NCI-H187 treated with DMSO at 0.1 percent for 48 hours (cell line): ENCODE measurements at regions not wholly inside any gene's neighbourhood (a gene's known extent, or its start where the extent isn't known, plus 50 kb on each side); places are given as distances from the start of the nearest gene placed in this dataset.
"Not testable (repeated sequence)": the region's sequence is repeated elsewhere in the genome, so short reads cannot be mapped to it uniquely, and the experiment has no call there.

Experiments
- DNase-seq: peaks from one replicate; lab custom pipeline; 2025; lab: John Stamatoyannopoulos, UW

DNA sequence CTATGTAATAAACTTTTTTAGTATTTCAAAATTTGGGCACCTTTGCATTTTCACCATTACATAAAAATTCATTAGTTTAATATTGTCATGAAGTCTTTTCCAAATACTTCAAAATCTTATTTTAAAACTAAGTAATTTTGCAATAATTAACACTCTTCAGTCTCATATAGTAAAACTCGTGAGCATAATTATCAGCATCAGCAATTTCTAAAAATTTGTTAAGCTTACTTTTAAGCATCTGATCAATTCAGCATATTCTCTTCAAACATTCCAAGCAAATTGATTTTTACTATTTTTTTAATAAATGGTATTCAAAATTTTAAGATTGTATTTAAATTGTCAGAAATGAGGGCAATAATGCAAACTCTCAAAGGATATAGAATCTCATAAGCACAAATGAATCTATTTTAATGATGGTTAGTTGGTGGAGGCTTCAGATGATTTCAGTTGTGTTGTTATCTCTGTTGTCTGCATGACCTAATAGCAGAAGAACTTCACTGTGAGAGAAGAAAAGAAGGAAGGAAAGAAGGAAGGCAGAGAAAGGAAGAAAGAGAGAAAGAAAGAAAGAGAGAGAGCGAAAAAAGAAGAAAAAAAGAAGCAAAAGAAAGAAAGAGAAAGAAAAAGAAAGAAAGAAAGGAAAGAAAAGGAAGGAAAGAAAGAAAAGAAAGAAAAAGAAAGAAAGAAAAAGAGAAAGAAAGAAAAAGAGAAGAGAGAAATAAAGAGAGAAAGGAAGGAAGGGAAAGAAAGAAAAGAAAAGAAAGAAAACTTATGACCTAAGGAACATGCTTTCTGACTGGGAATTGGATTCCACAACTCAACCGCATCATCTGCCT is 860.5 kb downstream of the NCAM2 start:
- no peak for DNase-seq

DNA sequence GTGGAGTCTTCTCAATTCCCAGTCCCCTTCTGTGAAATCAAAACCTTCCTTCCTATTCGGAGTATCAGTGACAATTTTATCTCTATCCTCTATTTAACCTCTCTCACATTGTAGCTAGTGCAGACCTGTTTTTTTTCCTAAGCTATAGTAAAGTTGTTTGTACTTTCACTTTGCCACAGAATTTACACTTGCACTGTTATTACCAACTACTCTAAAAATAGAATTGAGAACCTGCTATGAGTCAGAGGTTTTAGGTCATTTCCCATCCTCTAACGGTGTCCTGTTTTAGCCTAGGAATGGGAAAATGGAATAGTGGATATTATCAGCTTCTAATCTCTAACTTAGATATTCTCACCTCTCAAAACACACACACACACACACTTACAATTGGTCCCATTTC is 862.7 kb downstream of the NCAM2 start:
- DNase-seq, result no peak

DNA sequence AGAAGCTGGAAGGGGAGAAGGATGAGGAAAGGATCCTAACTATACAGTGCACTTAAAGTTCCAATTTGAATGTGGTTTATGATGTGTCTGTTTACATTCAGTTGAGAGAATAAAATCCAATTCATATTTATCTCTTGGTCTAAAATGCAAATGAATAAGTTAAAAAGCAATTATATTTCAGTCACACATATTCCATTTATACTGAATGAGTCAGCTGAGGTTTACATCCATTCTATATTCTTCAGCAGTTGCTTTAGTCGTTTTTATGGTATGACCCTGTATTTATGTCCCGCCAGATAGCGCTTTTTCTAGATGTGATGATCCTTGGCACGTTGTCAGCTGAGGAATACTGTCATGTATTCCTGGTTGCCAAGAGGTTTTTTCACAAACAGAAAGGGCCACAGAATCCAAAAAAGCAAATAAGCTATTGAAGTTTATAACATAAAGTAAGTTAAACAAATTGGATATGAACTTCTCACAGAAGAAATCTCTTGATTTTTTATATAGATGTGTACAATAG is 866.2 kb downstream of the NCAM2 start:
- DNase-seq, result no peak

- no peak for DNase-seq
These were observed 899.2 kb downstream of the NCAM2 start for GRCh38 chr21:21897275-21897883.

GRCh38 chr21:21898801-21899200 is 900.6 kb downstream of the NCAM2 start:
- DNase-seq, result no peak

DNA sequence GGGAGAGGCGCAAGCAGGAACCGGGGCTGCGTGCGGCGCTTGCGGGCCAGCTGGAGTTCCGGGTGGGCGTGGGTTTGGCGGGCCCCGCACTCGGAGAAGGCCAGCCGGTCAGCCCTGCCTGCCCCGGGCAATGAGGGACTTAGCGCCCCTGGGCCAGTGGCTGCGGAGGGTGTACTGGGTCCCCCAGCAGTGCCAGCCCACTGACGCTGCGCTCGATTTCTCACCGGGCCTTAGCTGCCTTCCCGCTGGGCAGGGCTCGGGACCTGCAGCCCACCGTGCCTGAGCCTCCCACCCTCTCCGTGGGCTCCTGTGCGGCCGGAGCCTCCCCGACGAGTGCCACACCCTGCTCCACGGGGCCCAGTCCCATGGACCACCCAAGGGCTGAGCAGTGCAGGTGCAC is 904.2 kb downstream of the NCAM2 start:
- not testable (repeated sequence) for DNase-seq

DNA sequence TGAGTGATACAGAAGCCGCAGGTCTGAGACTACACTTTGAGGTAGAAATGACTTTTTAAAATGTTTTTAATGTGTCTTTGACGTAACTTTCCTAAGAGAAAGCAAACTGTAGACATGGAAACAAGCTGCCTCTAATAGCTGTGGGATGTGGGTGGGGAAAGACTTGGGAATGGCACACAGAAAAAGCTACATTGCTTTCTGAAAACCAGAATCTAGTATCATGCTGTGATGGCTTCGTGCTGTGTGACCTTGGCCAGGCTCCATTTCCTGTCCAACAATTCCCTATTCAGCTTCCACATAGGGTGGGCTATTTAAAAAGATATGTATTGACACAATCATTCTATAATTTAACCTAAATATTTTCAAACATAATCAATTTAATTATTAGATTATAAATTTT is 909.1 kb downstream of the NCAM2 start:
- DNase-seq, result no peak

DNA sequence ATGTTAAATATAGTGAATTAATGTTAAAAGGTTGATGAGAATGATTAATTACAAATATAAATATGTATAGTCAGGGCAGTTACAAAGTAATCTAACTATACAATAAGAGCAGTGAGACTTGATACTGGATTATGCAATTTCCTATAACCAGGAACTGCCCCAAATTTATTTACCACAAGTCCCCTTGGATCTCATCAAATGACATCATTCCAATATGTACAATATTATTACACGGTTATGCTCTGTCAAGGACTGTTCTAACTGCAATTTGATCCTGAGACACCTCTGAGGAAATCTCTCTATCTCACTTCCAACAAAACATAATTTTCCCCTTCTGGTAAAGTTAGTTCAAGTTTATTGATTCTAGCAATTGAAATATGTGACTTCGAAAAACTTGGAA is 917.6 kb downstream of the NCAM2 start:
- DNase-seq, result no peak

DNA sequence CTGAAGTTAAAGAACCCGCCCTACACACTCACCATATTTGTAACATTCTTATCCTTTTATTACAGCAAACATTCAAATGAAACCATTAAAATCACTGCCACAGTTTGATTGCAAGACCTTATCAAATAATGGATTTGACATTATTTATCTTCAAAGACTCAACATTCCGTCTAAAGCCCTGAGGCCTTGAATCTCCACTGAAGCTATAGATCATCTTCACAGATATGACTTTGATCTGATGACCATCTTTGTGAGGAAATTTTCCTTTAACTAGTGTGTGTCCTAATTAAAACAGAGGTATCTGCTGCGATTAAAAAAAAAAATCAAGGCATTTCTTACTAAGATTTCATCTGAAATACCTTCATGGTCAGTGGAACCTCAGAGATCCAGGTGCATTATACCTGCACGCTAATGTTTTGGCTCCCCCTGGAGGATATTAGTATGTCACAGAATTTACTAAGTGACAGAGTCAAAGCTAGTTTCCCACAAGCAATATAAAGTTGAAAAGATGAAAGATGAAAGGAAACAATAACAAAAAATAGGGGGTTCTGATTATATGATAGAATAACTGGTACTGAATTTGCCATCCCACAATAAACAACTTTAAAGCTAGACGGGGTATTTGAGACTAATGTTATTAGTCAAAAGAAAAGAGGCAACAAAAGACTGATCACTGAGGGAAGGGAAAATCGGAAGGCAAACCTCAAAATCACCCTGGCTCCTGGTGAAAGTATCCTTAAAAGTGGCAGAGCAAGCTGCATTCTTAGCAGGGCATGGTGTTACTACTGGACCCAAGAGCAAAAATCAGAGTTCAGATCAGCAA is 923.4 kb downstream of the NCAM2 start:
- DNase-seq, result no peak

GRCh38 chr21:21929226-21929625 is 931.0 kb downstream of the NCAM2 start:
- no peak for DNase-seq

GRCh38 chr21:21929789-21930188 is 931.6 kb downstream of the NCAM2 start:
- DNase-seq, result no peak

DNA sequence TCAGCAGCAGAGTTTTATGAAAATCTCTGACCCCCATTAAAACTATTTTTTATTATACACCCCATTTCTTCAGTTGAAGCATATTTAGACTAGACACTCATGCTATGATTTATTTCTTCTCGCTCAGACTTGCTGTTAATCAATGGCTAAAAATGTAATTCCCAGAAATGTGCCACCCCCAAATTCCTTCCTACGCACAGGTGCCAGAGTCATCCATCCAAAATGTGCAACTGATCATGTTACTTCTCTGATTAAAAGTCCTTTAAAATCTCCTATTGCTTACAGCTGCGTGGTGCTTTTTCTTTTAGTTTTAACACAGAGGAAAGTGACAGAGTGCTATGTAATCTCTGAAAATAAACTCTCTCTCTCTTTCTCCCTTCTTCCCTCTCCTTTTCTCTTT is 954.4 kb downstream of the NCAM2 start:
- DNase-seq, result no peak

GRCh38 chr21:21955204-21955603 is 957.0 kb downstream of the NCAM2 start:
- DNase-seq, result no peak

DNA sequence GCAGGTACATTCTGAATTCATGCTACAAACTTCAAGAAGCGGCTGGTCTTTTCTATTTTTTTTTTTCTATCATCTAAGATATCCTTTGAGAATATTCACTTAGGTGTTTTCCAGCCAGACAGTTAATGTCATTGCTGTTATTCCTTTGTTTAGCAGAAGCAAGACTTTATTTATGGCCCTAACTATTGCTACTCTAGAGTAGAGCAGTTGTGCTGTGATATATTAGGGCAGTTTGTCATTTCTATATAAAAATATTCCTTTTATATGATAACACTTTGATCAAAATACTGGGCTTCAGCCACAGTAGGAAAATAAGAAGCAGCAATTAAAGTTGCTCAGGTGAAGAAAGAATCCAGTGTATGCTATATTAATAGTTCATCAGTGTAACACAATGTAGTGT is 959.3 kb downstream of the NCAM2 start:
- no peak for DNase-seq

DNA sequence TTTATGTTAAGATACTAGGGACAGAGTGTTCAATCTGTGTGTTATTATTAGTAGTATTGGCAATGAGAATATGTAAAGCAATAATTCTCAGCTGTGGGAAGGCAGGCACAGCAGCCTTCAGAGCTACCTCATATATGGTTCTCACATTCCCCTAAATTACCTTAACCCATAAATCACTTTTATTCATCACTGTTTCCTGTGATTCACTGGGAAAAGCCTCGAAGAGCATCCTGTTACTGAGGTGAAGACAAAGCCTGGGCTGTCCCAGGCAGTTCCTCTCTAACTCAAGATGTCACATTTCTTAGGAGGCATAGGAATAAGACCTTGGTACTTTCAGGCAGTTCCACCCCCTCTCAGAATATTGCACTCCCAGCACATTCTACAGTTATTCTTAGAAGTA is 965.7 kb downstream of the NCAM2 start:
- DNase-seq, result no peak

DNA sequence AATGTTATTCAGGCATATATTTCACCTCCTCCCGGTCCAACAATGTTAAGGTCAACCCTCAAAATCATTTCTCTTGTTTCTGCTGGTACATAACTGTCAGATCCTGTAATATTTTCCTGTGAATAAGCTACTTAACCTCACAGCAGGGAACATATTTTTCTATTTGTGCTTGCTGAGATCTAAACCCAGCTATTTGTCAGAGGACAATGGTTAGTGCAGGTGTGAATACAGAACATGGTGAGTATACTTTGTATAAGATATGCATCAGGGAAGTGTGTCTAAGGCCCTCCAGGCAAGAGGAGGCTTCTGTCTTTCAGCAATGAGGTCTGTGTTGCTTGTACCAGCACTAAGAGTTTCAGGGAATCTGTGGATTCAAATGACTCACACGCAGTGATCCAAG is 970.6 kb downstream of the NCAM2 start:
- no peak for DNase-seq

DNA sequence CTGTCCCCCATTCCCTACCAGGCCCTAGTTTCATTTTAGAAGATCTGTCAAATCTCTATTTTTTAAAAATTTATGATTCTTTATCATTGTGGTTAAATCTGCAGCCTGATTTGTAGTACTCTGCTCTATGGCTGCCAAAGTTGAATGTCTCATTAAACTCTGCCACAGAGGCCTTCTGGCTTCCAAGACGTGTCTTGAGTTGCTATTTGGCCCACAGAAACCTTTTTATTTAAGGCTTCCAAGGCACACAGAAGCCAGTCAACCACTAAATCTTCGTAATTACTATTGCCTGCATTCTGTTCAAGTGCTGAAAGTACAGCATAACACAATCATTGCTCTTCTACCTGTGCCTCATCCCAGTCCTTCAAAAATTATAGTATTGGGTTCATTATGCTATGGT is 971.0 kb downstream of the NCAM2 start:
- DNase-seq, result no peak

DNA sequence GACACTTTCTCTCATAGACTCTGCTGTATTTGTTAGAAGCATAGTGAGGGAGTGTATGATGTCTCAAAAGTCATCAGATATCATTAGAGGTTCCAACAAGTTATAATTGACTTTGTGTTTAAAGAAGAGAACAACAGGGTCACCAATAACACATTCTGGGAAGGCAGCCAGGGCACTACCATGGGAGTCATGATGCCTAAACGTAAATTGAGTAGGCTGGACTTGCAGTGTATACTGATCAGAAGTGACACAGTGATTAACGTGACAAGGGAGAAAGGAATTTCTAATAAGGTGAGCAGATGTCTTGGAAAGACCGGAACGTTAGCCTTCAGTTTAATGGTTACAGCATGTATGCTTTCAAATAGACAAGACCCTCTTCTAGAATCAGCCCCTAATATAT is 973.2 kb downstream of the NCAM2 start:
- no peak for DNase-seq

DNA sequence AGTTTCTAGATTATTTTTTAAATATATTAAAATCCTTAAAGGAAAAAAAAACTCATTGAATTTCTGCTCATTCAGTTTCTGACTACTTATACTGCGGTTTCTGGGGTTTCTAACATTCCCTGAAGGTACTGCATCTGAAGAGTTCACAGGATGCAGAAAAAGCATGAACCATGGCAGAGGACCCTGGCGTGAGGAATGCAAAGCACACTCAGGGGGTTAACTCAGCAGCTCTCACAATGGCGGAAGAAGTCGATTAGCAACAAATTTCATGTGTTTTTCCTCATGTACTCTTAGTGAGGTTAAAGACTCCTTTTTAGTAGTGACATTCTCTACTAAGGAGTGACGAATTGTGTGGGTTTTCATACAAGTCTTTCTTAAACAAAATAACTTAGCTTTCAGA is 975.6 kb downstream of the NCAM2 start:
- no peak for DNase-seq

DNA sequence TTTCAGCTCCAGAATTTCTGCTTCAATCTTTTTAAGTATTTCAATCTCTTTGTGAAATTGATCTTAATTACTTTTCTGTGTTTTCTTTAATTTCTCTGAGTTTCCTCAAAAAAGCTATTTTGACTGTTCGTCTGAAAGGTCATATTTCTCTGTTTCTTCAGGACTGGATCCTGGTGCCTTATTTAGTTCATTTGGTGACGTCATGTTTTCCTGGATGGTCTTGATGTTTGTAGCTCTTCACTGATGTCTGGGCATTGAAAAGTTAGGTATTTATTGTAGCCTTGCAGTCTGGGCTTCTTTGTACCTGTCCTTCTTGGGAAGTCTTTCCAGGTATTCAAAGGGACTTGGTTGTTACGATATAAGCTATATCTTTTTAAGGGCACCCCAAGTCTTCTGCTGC is 998.7 kb downstream of the NCAM2 start:
- no peak for DNase-seq

GRCh38 chr21:21997390-21998333 is 999.5 kb downstream of the NCAM2 start:
- no peak for DNase-seq

DNA sequence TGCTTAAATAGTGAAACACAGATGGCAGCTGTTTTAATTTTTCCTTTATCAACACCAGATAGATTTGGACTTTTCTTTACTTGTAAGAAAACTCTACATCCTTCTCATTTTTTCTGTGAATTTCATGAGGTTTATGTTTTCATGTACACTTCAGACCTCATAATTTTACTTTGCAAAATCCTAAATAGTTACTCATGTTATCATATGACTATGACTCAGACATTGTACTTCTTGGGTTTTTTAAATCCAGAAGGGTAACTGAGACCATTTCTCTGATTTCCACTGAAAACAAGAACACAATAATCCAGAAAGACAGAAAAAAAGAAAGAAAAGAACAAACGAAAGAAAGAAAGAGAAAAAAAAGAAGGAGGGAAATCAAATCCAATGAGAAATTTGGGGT is 1021.6 kb downstream of the NCAM2 start:
- DNase-seq, result no peak
